KOPT-K1 (cell line): ENCODE measurements at regions not wholly inside any gene's neighbourhood (a gene's known extent, or its start where the extent isn't known, plus 50 kb on each side); places are given as distances from the start of the nearest gene placed in this dataset.

ENCODE experiments used
- H3K27ac ChIP-seq: fragments of 200-600 bp; sonication (generic); 2 replicates; pipeline ENCODE4 v1.5.1; 2016; ENCODE audit warnings: antibody characterized with exemption, mild to moderate bottlenecking, low read depth, low read length; ENCODE audit not compliant: poor library complexity, severe bottlenecking
- H3K36me3 ChIP-seq: fragments of 200-600 bp; sonication (generic); 2 replicates; pipeline ENCODE4 v1.5.1; 2017; ENCODE audit warnings: antibody characterized with exemption, mild to moderate bottlenecking, low read length, moderate library complexity; ENCODE audit not compliant: insufficient read depth
- H3K9me3 ChIP-seq: fragments of 200-600 bp; sonication (generic); 2 replicates; pipeline ENCODE4 v1.5.1; 2017; ENCODE audit warnings: antibody characterized with exemption, low read length, mild to moderate bottlenecking; ENCODE audit not compliant: insufficient read depth, poor library complexity, severe bottlenecking

- no peak overlapping the region for H3K27ac ChIP-seq
- H3K9me3 ChIP-seq: no peaks in the 10 kb centered on the region
- no peaks in the 10 kb centered on the region for H3K36me3 ChIP-seq
Measured at GRCh38 chr12:24038211-24038997, 88.9 kb upstream of the SOX5 start.

DNA sequence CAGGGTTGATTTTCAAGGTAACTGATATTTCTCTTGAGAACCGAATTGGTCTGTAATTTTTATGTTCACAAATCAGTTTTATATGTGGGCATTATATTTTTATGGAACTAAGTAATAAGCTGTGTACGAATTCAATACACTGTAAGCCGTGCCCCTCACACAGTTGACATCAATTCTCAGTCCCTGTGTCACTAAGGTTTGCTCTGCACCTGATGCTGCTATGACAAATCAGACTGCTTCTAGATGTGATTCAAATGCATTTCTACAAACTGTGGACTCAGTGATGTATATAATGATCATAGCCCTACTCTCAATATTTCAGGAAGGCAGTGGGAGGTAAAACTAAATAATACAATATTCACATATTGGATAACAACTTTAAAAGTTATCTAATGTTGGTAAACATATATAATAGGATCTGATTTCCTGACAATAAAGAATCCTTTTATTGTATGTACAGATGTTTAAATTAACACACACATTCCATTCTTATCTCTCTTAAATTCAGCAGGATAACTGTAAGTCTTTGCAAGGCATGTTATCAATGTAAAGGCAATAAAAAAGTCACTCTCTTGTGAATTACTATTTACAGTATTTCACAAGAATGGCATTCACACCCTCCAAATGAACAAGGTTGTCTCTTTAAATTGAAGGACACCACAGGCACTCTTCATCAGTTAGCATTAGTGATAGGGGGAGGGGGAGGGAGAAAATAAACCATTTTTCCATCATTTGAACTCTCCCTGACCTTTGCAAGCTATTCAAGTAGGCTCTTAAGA lies 87.2 kb upstream of the SOX5 start:
- Histone ChIP-seq H3K27ac (no peak overlapping the region), H3K36me3 (no peaks in the 10 kb centered on the region), H3K9me3 (no peaks in the 10 kb centered on the region)

GRCh38 chr12:24034894-24035293 lies 85.4 kb upstream of the SOX5 start:
- Histone ChIP-seq H3K9me3 (no peaks in the 10 kb centered on the region), H3K27ac (no peak overlapping the region), H3K36me3 (no peaks in the 10 kb centered on the region)

GRCh38 chr12:24034160-24034559 lies 84.7 kb upstream of the SOX5 start:
- Histone ChIP-seq H3K36me3 (no peaks in the 10 kb centered on the region), H3K27ac (no peak overlapping the region), H3K9me3 (no peaks in the 10 kb centered on the region)

- Histone ChIP-seq H3K9me3 (no peaks in the 10 kb centered on the region), H3K27ac (no peak overlapping the region), H3K36me3 (no peaks in the 10 kb centered on the region)
Measured at GRCh38 chr12:24027352-24027751, 77.9 kb upstream of the SOX5 start.

GRCh38 chr12:24025153-24025798 lies 75.8 kb upstream of the SOX5 start:
- Histone ChIP-seq H3K27ac (no peak overlapping the region), H3K9me3 (no peaks in the 10 kb centered on the region), H3K36me3 (no peaks in the 10 kb centered on the region)

GRCh38 chr12:24023081-24023480 lies 73.6 kb upstream of the SOX5 start:
- Histone ChIP-seq H3K36me3 (no peaks in the 10 kb centered on the region), H3K27ac (no peak overlapping the region), H3K9me3 (no peaks in the 10 kb centered on the region)

DNA sequence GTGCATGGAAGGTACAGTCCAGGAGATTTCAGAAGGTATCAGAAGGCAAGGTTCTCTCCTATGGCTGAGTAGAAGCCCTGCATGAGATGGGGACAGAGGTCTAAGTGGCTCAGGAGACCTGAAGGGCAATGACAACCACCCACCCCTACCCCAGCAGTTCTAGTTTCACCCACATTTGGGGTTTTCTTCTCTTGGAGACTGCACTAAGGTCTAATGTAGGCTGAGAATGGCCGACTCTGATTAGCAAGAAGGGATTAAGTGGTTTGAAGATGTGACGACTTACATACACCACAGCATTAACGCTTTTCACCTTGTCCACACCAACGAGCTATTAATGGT lies 71.7 kb upstream of the SOX5 start:
- Histone ChIP-seq H3K36me3 (no peaks in the 10 kb centered on the region), H3K27ac (no peak overlapping the region), H3K9me3 (no peaks in the 10 kb centered on the region)

- Histone ChIP-seq H3K9me3 (no peaks in the 10 kb centered on the region), H3K27ac (no peak overlapping the region), H3K36me3 (no peaks in the 10 kb centered on the region)
Measured at GRCh38 chr12:24020397-24021163, 71.1 kb upstream of the SOX5 start.

GRCh38 chr12:24015833-24016160 lies 66.3 kb upstream of the SOX5 start:
- no peaks in the 10 kb centered on the region for H3K9me3 ChIP-seq
- no peaks in the 10 kb centered on the region for H3K36me3 ChIP-seq
- no peak overlapping the region for H3K27ac ChIP-seq

GRCh38 chr12:24014915-24015832 lies 65.7 kb upstream of the SOX5 start:
- H3K27ac ChIP-seq: no peak overlapping the region
- no peaks in the 10 kb centered on the region for H3K36me3 ChIP-seq
- H3K9me3 ChIP-seq: no peaks in the 10 kb centered on the region

DNA sequence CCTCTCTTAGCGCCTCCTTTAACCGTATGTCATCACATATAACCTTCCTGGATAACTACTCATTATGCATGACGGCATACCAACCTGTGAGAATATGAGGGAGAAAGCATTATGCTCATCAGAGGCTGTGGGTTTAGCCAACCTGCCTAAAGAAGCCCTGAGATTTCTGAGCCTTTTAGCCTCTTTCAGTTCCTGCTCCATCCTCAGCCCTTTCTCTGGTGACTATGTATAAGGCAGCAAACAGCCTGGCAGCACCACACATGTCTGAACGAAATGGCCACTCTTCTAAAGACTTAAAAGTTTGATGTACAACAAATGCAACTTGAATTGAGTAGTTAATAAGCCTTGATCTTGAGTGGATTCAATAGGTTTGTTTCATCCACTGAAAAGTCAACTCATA lies 64.8 kb upstream of the SOX5 start:
- H3K27ac ChIP-seq: no peak overlapping the region
- no peaks in the 10 kb centered on the region for H3K36me3 ChIP-seq
- H3K9me3 ChIP-seq: no peaks in the 10 kb centered on the region

DNA sequence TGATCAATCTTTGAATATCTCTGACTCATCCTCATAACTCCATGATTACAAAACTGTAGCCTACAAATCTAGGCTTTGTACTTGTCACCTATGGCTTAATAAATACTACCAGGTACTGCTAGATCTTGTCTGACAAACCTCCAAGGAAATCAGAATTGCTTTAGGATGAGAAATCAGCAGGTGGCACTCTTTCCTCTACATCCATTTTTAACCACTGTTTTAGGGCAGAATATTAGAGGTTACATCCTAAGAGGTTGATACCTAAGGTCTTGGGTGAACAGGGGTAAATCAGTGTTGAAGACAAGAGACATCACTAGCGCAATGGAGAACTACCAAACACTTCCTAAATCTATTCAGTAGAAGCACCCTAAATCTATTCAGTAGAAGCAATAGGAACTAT lies 63.1 kb upstream of the SOX5 start:
- Histone ChIP-seq H3K36me3 (no peaks in the 10 kb centered on the region), H3K9me3 (no peaks in the 10 kb centered on the region), H3K27ac (no peak overlapping the region)

DNA sequence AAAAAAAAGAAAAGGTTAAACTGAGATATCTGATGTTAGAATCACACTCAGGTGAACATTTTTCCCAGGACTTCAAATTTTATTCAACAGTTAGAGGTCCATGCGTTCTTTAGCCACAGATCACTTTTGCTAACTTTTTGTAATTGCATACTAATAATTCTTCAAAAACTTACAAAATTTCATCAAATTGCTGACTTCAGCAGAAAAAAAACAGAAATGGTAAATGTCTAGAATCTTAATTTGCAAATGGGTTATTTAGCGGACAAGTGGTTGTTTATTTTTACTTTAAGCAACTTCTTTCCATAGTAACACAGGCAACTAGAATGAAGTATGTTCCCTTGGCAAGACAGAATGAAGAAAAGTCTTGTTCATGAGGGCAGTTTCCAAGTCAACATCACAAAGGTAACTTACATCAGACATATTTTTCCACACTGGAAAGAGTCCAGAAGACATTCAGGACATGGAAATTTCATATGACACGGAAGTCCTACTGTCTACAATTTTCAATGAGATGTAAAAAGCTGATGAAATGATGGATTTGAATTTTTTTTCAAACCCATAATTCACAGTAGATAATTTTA lies 62.5 kb upstream of the SOX5 start:
- H3K36me3 ChIP-seq: no peaks in the 10 kb centered on the region
- no peaks in the 10 kb centered on the region for H3K9me3 ChIP-seq
- no peak overlapping the region for H3K27ac ChIP-seq
